ENCODE measurements at regions not wholly inside any gene's neighbourhood (a gene's known extent, or its start where the extent isn't known, plus 50 kb on each side); places are given as distances from the start of the nearest gene placed in this dataset.

- H3K9me3 Mint-ChIP-seq = no peaks in the 10 kb centered on the region
- no peak for ATAC-seq (replicated peaks in 1 of 4)
- no peaks in the 10 kb centered on the region for H3K36me3 Mint-ChIP-seq
- H3K27me3 ChIP-seq (replicated peaks in 1 of 2; ENCODE audit: control insufficient read depth in 2 of 2, extremely low read depth in 1 of 2, insufficient read depth in 2 of 2, low read length in 1 of 2) = no peaks in the 10 kb centered on the region
- ChIA-PET CTCF (no interaction called here), POLR2A (no interaction called here)
- no CpG with 5 or more reads among the region's 1 CpG for WGBS (ENCODE audit: insufficient coverage)
- no peak overlapping the region for H3K4me3 Mint-ChIP-seq
- DNase-seq = no peak
- H3K27me3 Mint-ChIP-seq = peaks cover 6% of the 10 kb centered on the region in 2 donors
- H3K27ac ChIP-seq (ENCODE audit: low read length) = no peak overlapping the region
- no peak overlapping the region for H3K27ac Mint-ChIP-seq
- H3K4me1 Mint-ChIP-seq = no peaks in the 10 kb centered on the region
- no peaks in the 10 kb centered on the region for H3K36me3 ChIP-seq (ENCODE audit: control insufficient read depth in 2 of 2, extremely low read depth in 1 of 2, insufficient read depth in 1 of 2, low read length in 1 of 2)
- H3K9me3 ChIP-seq = no peaks in the 10 kb centered on the region
- H3K4me1 ChIP-seq (ENCODE audit: control insufficient read depth in 1 of 2, extremely low read depth in 1 of 2, insufficient read depth in 2 of 2, low read length in 2 of 2) = no peaks in the 10 kb centered on the region
- no peak overlapping the region for H3K4me3 ChIP-seq (ENCODE audit: control insufficient read depth in 1 of 2, extremely low read depth in 1 of 2, low read length in 1 of 2)
Observed at GRCh38 chr2:133918141-133918540, 335.7 kb upstream of the MGAT5 start.

- POLR2A ChIA-PET = no interaction called here
- peaks cover 12 to 13% of the 10 kb centered on the region in 2 donors for H3K27me3 Mint-ChIP-seq
- DNase-seq (no peak), ATAC-seq (replicated peaks in 1 of 4) (no peak)
- H3K4me3 ChIP-seq (ENCODE audit: control insufficient read depth in 1 of 2, extremely low read depth in 1 of 2, low read length in 1 of 2) = no peak overlapping the region
- 63% methylated on average over 3 of the region's 3 CpGs for WGBS (ENCODE audit: insufficient coverage)
- H3K36me3 Mint-ChIP-seq = no peaks in the 10 kb centered on the region
- H3K9me3 Mint-ChIP-seq = no peaks in the 10 kb centered on the region
- CTCF ChIA-PET = no interaction called here
- H3K27ac ChIP-seq (ENCODE audit: low read length) = no peak overlapping the region
- no peaks in the 10 kb centered on the region for H3K4me1 Mint-ChIP-seq
- H3K36me3 ChIP-seq (ENCODE audit: control insufficient read depth in 2 of 2, extremely low read depth in 1 of 2, insufficient read depth in 1 of 2, low read length in 1 of 2) = no peaks in the 10 kb centered on the region
- no peaks in the 10 kb centered on the region for H3K4me1 ChIP-seq (ENCODE audit: control insufficient read depth in 1 of 2, extremely low read depth in 1 of 2, insufficient read depth in 2 of 2, low read length in 2 of 2)
- H3K9me3 ChIP-seq = no peaks in the 10 kb centered on the region
- H3K27ac Mint-ChIP-seq = no peak overlapping the region
- H3K27me3 ChIP-seq (replicated peaks in 1 of 2; ENCODE audit: control insufficient read depth in 2 of 2, extremely low read depth in 1 of 2, insufficient read depth in 2 of 2, low read length in 1 of 2) = peaks cover 0 to 2% of the 10 kb centered on the region in 2 experiments
- no peak overlapping the region for H3K4me3 Mint-ChIP-seq
Observed at GRCh38 chr2:133919285-133919684, 334.6 kb upstream of the MGAT5 start.

GRCh38 chr2:133927894-133928293 lies 326.0 kb upstream of the MGAT5 start:
- ChIA-PET CTCF (no interaction called here), POLR2A (no interaction called here)
- no peak overlapping the region for H3K27ac ChIP-seq (ENCODE audit: low read length)
- Mint-ChIP-seq H3K27me3 (peaks cover 9 to 13% of the 10 kb centered on the region in 2 donors), H3K9me3 (no peaks in the 10 kb centered on the region), H3K4me3 (no peak overlapping the region), H3K4me1 (no peaks in the 10 kb centered on the region), H3K36me3 (no peaks in the 10 kb centered on the region), H3K27ac (no peak overlapping the region)
- DNase-seq (no peak), ATAC-seq (replicated peaks in 1 of 4) (no peak)
- H3K36me3 ChIP-seq (ENCODE audit: control insufficient read depth in 2 of 2, extremely low read depth in 1 of 2, insufficient read depth in 1 of 2, low read length in 1 of 2) = no peaks in the 10 kb centered on the region
- no peaks in the 10 kb centered on the region for H3K4me1 ChIP-seq (ENCODE audit: control insufficient read depth in 1 of 2, extremely low read depth in 1 of 2, insufficient read depth in 2 of 2, low read length in 2 of 2)
- WGBS (ENCODE audit: insufficient coverage) = 100% methylated on average over 2 of the region's 2 CpGs
- peaks cover 0 to 2% of the 10 kb centered on the region in 2 experiments for H3K27me3 ChIP-seq (replicated peaks in 1 of 2; ENCODE audit: control insufficient read depth in 2 of 2, extremely low read depth in 1 of 2, insufficient read depth in 2 of 2, low read length in 1 of 2)
- H3K9me3 ChIP-seq = no peaks in the 10 kb centered on the region
- H3K4me3 ChIP-seq (ENCODE audit: control insufficient read depth in 1 of 2, extremely low read depth in 1 of 2, low read length in 1 of 2) = no peak overlapping the region

- no peak overlapping the region for H3K27ac Mint-ChIP-seq
- no peaks in the 10 kb centered on the region for H3K4me1 ChIP-seq (ENCODE audit: control insufficient read depth in 1 of 2, extremely low read depth in 1 of 2, insufficient read depth in 2 of 2, low read length in 2 of 2)
- peaks cover 5 to 11% of the 10 kb centered on the region in 2 donors for H3K27me3 Mint-ChIP-seq
- no peaks in the 10 kb centered on the region for H3K4me1 Mint-ChIP-seq
- CTCF ChIA-PET = no interaction called here
- no peaks in the 10 kb centered on the region for H3K27me3 ChIP-seq (replicated peaks in 1 of 2; ENCODE audit: control insufficient read depth in 2 of 2, extremely low read depth in 1 of 2, insufficient read depth in 2 of 2, low read length in 1 of 2)
- H3K9me3 Mint-ChIP-seq = peaks cover 0 to 7% (median 0%) of the 10 kb centered on the region in 3 donors
- H3K9me3 ChIP-seq = no peaks in the 10 kb centered on the region
- H3K27ac ChIP-seq (ENCODE audit: low read length) = no peak overlapping the region
- POLR2A ChIA-PET = no interaction called here
- no peaks in the 10 kb centered on the region for H3K36me3 Mint-ChIP-seq
- no peak overlapping the region for H3K4me3 Mint-ChIP-seq
- ATAC-seq (replicated peaks in 1 of 4) = no peak
- 90% methylated on average over 8 of the region's 8 CpGs for WGBS (ENCODE audit: insufficient coverage)
- DNase-seq = no peak
- H3K36me3 ChIP-seq (ENCODE audit: control insufficient read depth in 2 of 2, extremely low read depth in 1 of 2, insufficient read depth in 1 of 2, low read length in 1 of 2) = no peaks in the 10 kb centered on the region
- no peak overlapping the region for H3K4me3 ChIP-seq (ENCODE audit: control insufficient read depth in 1 of 2, extremely low read depth in 1 of 2, low read length in 1 of 2)
Observed at GRCh38 chr2:133936096-133936495, 317.8 kb upstream of the MGAT5 start.

- Mint-ChIP-seq H3K4me3 (no peak overlapping the region), H3K4me1 (no peaks in the 10 kb centered on the region), H3K9me3 (peaks cover 0 to 7% (median 0%) of the 10 kb centered on the region in 3 donors), H3K36me3 (no peaks in the 10 kb centered on the region), H3K27me3 (peaks cover 5 to 11% of the 10 kb centered on the region in 2 donors), H3K27ac (no peak overlapping the region)
- Histone ChIP-seq H3K4me1 (ENCODE audit: control insufficient read depth in 1 of 2, extremely low read depth in 1 of 2, insufficient read depth in 2 of 2, low read length in 2 of 2) (no peaks in the 10 kb centered on the region), H3K27ac (ENCODE audit: low read length) (no peak overlapping the region), H3K4me3 (ENCODE audit: control insufficient read depth in 1 of 2, extremely low read depth in 1 of 2, low read length in 1 of 2) (no peak overlapping the region), H3K36me3 (ENCODE audit: control insufficient read depth in 2 of 2, extremely low read depth in 1 of 2, insufficient read depth in 1 of 2, low read length in 1 of 2) (no peaks in the 10 kb centered on the region), H3K27me3 (replicated peaks in 1 of 2; ENCODE audit: control insufficient read depth in 2 of 2, extremely low read depth in 1 of 2, insufficient read depth in 2 of 2, low read length in 1 of 2) (no peaks in the 10 kb centered on the region), H3K9me3 (no peaks in the 10 kb centered on the region)
- ATAC-seq (replicated peaks in 1 of 4) (no peak), DNase-seq (no peak)
- POLR2A ChIA-PET = no interaction called here
- no CpG with 5 or more reads among the region's 4 CpGs for WGBS (ENCODE audit: insufficient coverage)
- CTCF ChIA-PET = no interaction called here
Observed at GRCh38 chr2:133936601-133937000, 317.3 kb upstream of the MGAT5 start.

- H3K36me3 ChIP-seq (ENCODE audit: control insufficient read depth in 2 of 2, extremely low read depth in 1 of 2, insufficient read depth in 1 of 2, low read length in 1 of 2) = no peaks in the 10 kb centered on the region
- H3K36me3 Mint-ChIP-seq = no peaks in the 10 kb centered on the region
- H3K27me3 ChIP-seq (replicated peaks in 1 of 2; ENCODE audit: control insufficient read depth in 2 of 2, extremely low read depth in 1 of 2, insufficient read depth in 2 of 2, low read length in 1 of 2) = no peaks in the 10 kb centered on the region
- H3K4me1 ChIP-seq (ENCODE audit: control insufficient read depth in 1 of 2, extremely low read depth in 1 of 2, insufficient read depth in 2 of 2, low read length in 2 of 2) = no peaks in the 10 kb centered on the region
- H3K4me3 ChIP-seq (ENCODE audit: control insufficient read depth in 1 of 2, extremely low read depth in 1 of 2, low read length in 1 of 2) = no peak overlapping the region
- H3K4me1 Mint-ChIP-seq = no peaks in the 10 kb centered on the region
- no peak overlapping the region for H3K27ac Mint-ChIP-seq
- WGBS (ENCODE audit: insufficient coverage) = 92% methylated on average over 2 of the region's 7 CpGs
- no peak for ATAC-seq (replicated peaks in 1 of 4)
- no peaks in the 10 kb centered on the region for H3K9me3 ChIP-seq
- ChIA-PET POLR2A (no interaction called here), CTCF (no interaction called here)
- peaks cover 11% of the 10 kb centered on the region in 2 donors for H3K27me3 Mint-ChIP-seq
- no peak for DNase-seq
- no peak overlapping the region for H3K4me3 Mint-ChIP-seq
- peaks cover 0 to 7% (median 0%) of the 10 kb centered on the region in 3 donors for H3K9me3 Mint-ChIP-seq
- H3K27ac ChIP-seq (ENCODE audit: low read length) = no peak overlapping the region
Observed at GRCh38 chr2:133937669-133938068, 316.2 kb upstream of the MGAT5 start.

- H3K27me3 Mint-ChIP-seq = peaks cover 13 to 18% of the 10 kb centered on the region in 2 donors
Observed at GRCh38 chr2:133940134-133940533, 313.7 kb upstream of the MGAT5 start.

More at GRCh38 chr2:133940134-133940533, 313.7 kb upstream of the MGAT5 start:
- no peak for DNase-seq
- Mint-ChIP-seq H3K4me3 (no peak overlapping the region), H3K4me1 (no peaks in the 10 kb centered on the region), H3K9me3 (no peaks in the 10 kb centered on the region), H3K27ac (no peak overlapping the region), H3K36me3 (no peaks in the 10 kb centered on the region)
- Histone ChIP-seq H3K9me3 (no peaks in the 10 kb centered on the region), H3K4me1 (ENCODE audit: control insufficient read depth in 1 of 2, extremely low read depth in 1 of 2, insufficient read depth in 2 of 2, low read length in 2 of 2) (no peaks in the 10 kb centered on the region), H3K27ac (ENCODE audit: low read length) (no peak overlapping the region), H3K36me3 (ENCODE audit: control insufficient read depth in 2 of 2, extremely low read depth in 1 of 2, insufficient read depth in 1 of 2, low read length in 1 of 2) (no peaks in the 10 kb centered on the region), H3K27me3 (replicated peaks in 1 of 2; ENCODE audit: control insufficient read depth in 2 of 2, extremely low read depth in 1 of 2, insufficient read depth in 2 of 2, low read length in 1 of 2) (no peaks in the 10 kb centered on the region), H3K4me3 (ENCODE audit: control insufficient read depth in 1 of 2, extremely low read depth in 1 of 2, low read length in 1 of 2) (no peak overlapping the region)
- ChIA-PET POLR2A (no interaction called here), CTCF (no interaction called here)
- no peak for ATAC-seq (replicated peaks in 1 of 4)

Data from T-cell (primary cell).